Fibroblast of skin of back (primary cell): ENCODE measurements at regions not wholly inside any gene's neighbourhood (a gene's known extent, or its start where the extent isn't known, plus 50 kb on each side); places are given as distances from the start of the nearest gene placed in this dataset.

Experiments used
- DNase-seq: peaks from one replicate; pipeline ENCODE4 v3.0.0-alpha.2; 2013

DNA sequence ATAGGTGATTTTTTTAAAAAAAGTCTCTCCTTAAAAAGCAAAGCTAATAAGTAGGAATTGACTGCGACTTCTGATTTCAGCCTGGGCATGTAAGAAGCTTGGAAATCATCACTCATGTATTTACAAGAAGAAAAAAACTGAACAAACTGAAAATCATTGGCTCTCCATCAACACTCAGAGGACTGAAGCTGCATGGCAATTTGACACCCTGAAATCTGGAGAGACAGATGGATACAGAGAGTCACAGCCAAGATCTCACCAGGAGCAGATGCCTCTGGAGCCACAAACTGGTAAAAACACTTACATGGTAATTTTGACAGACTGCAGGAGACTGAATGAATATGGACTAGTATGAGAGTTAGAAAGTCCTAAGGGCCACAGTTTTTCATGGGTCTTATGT is 191.2 kb upstream of the TCF21 start:
- peak; percentile 21 for DNase-seq

GRCh38 chr6:133698272-133698671 is 190.6 kb upstream of the TCF21 start:
- no peak for DNase-seq

- peak; percentile 23 for DNase-seq
These were observed 189.1 kb upstream of the TCF21 start for GRCh38 chr6:133699741-133700385.

- DNase-seq: peak; percentile 42
These were observed 187.1 kb upstream of the TCF21 start for GRCh38 chr6:133701633-133702331.

GRCh38 chr6:133704371-133704770 is 184.5 kb upstream of the TCF21 start:
- peak; percentile 45 for DNase-seq

DNA sequence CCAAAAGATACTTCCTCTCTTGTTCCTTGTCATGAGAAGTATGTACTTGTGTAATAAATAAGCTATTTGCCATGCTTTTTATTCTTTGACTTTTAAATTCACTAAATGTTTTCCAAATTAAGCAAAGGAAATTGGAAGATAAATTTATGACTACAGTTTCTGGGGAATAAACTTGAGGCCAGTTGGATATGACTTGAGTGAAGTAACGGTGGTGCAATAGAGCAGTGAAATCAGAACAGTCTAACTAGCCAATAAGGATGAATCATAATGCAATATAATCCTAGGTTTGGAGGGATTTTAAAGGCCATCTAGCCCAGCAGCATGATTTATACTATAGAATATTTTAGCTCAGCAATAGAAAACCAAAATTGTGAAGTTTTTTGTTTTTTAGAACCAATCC is 183.8 kb upstream of the TCF21 start:
- peak; percentile 61 for DNase-seq

DNA sequence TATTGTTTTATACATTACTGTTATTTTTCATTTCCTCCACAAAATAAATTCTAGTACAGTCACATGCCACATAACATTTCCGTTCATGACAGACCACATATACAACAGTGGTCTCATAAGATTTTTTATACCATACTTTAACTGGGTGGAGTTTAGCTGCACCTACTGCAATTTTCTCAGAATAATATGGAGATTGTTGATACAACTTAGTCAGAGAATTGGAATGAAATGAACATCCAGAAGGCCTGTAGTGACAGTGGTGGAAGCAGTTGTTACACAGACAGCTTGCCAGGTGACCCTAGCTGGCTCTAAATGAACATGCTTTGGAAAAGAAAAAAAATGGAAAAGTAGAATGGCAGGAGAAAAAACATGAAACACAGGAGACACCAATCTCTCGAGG is 183.2 kb upstream of the TCF21 start:
- DNase-seq: peak; percentile 90

GRCh38 chr6:133707456-133707855 is 181.5 kb upstream of the TCF21 start:
- DNase-seq: peak; percentile 86

DNA sequence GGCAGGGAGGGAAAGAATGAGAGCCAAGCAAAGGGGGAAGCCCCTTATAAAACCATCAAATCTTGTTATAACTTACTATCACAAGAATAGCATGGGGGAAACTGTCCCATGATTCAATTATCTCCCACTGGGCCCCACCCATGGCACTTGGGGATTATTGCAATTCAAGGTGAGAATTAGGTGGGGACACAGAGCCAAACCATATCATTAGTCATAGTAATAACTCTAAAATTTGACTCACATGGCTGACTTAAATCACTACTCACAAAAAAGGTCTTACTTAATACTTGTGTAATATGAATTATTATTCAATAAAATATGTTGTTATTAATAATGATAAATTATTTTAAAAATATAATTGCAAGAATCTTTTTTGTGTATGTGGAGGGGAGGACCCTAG is 178.1 kb upstream of the TCF21 start:
- no peak for DNase-seq

DNA sequence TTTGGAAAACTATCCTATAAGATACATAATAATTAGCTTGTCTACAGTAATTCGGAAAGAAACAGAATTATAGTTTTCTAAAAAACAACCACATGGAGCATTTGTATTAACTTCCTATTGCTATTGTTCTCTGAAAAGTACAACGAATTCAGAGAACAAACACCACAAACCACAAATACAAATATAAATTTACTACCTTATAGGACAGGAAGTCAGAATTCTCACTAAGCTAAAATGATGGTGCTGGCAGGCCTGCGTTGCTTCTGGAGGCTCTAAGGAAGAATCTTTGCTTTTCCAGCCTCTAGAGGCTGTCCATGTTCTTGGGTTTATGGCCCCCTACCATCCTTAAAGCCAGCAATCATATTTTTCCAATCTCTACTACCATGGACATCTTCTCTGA is 173.6 kb upstream of the TCF21 start:
- no peak for DNase-seq

DNA sequence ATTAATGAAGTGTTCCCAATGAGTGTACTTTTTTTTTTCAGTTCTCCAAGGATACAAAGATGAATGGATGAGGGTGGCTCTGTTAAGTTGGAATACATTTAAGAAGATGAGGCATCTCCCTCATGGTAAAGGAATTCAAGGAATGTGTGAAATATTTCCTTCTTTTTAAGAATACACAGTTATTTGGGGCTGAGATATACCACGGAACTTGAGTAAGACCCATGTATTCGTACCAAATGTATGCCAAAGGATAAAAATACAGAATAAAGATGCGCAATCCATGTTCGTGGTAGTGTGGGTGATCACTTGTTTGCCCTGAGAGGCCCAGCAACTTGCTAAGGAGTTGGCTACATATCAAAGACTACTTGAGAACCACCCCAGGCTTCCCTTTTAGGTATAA is 164.2 kb upstream of the TCF21 start:
- peak; percentile 81 for DNase-seq

DNA sequence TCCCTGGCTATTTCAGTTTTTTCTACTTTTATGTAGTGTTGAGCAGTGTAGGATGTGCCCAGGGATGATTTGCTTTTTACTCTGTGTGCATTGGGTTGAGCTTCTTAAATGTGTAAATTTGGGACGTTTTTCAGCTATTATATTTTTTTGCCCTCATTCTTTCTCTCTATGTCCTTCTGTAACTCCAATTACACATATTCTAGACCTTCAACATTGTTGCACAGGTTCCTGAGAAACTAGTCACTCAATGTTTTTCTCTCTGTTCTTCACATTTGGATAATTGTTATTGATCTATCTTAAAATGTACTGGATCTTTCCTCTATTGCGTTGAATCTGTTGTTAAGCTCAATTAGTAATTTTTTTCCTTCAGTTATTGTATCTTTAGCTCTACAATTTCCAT is 162.7 kb upstream of the TCF21 start:
- DNase-seq: no peak

GRCh38 chr6:133730881-133731280 is 158.0 kb upstream of the TCF21 start:
- DNase-seq: no peak

GRCh38 chr6:133740218-133740617 is 148.7 kb upstream of the TCF21 start:
- DNase-seq: no peak

DNA sequence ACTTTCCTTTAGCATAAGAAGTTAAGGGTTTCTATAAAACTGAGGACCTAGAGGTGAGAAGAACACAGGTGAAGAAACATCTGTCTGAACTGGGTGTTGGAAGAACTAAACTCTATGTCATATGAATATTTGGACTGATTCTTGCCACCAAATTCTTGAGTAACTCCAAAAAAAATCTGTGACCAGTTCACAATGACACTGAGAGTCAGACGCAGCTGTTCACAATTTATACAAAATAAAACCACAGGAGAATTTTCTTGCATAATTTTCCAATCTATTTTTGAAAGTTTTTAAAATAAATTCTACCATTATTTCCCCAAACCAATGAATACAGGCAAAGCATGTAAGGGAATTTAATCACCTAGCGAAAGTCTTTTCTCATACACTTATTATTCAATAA is 148.1 kb upstream of the TCF21 start:
- DNase-seq: no peak

GRCh38 chr6:133741375-133741861 is 147.5 kb upstream of the TCF21 start:
- DNase-seq: peak; percentile 23

DNA sequence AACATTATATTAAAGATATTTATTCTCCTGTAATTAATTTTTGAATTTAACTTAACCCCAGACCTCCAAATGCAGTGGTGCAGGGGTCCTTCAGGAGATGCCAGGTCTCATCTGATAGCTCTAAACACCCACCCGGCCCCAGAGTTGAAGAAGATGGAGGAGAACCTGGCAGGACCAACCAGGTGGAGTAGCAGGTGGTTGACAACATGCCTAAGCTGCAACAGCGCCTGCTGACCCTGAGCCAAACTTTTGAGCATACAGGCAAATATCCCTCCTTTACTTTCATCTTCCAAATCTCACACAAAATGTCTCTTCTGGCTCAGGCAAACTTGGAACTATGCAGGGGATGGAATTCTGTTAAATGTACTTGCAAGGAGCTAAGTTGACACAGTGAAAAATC is 145.3 kb upstream of the TCF21 start:
- DNase-seq: no peak

DNA sequence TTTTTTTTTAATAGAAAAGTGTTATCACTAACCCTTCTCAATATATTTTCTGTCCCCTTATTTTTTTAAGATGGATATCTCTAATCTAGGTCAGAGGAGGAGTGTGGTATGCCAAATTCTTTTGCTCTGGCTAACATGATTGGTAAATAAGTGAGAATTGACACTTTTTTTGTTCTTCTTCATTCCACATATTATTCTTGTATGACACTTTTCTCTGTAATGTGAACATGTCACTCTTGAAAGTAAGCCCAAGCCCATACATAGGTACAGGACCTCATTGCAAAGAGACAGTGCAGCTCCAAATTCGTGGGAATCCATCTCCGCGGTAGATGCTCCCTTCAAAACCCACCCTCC is 142.5 kb upstream of the TCF21 start:
- no peak for DNase-seq

DNA sequence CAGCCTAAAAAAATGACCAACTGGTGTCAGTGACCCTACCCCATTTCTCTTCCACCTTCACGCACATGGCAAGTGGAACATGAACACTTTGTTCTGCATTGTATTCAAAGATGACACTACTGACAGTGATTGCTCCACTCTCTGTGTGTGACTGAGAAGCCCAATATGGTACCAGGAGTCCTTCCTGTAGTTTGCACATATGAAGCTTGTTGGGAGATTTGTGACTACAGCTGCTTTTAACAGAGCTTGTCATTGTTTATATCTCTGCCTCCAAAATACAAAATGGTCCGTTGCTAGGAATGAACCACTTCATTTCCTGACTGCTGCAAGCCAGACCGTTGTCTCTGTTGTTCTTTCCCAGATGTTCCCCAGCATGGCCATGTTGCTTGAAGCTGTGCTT is 140.3 kb upstream of the TCF21 start:
- DNase-seq: no peak

- DNase-seq: no peak
These were observed 139.5 kb upstream of the TCF21 start for GRCh38 chr6:133749427-133749826.

DNA sequence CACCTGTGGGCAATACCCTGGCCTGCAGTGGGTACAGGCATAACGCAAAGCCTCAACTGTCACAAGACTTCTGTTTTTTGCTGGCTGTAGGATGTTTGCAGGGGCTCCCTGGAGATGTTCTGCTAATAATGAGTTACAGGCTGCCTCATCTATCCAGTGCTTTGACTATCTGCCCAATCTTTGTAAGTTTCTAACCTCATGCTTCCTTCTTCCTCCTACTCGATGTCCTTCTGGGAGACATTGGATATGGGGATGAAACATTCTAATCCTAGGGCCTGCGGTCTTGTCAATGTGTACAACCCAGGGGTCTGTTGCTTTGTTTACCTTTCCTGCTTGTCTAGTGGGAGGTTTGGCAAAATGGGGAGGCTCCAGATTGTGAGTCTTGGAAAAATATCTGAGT is 136.8 kb upstream of the TCF21 start:
- DNase-seq: no peak

GRCh38 chr6:133753756-133754155 is 135.2 kb upstream of the TCF21 start:
- DNase-seq: no peak

DNA sequence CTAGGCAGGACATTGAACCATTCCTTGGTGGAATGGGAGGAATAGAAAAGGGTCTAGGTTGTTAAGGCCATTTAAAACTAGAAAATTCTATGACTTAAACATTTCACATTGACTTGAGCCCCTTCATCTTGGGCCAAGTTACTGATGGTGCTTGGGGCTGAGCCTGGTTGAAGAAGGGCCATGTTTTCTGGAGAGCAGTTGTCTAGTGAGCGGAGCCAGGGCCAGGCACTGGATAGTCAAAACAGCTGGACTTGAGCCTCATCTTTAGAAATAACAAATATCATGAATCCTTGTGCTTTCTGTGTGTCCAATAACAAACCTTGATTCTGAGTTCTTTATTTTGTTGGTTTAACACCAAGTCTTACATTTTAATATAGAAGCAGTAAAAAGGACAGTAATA is 134.6 kb upstream of the TCF21 start:
- DNase-seq: no peak

GRCh38 chr6:133756078-133756695 is 132.7 kb upstream of the TCF21 start:
- DNase-seq: peak; percentile 69
